A549 (cell line): ENCODE measurements at regions not wholly inside any gene's neighbourhood (a gene's known extent, or its start where the extent isn't known, plus 50 kb on each side); places are given as distances from the start of the nearest gene placed in this dataset.

Source experiments
- ATAC-seq, 2 experiments: fragments of 200-7000 bp in 1 of 2; fragments of >200 bp in 1 of 2; cut with Nextera tagmentation in 1 of 2; cut with Tn5 transposase in 1 of 2; 3 replicates each; pipeline versions ENCODE4 v1.8.0 to v1.9.1; 2018 to 2020; ENCODE audit warnings: mild to moderate bottlenecking in 1 of 2, moderate library complexity in 1 of 2
- CTCF ChIA-PET: fragments of 300-600 bp; sonication (Branson Sonifier 250); formaldehyde crosslinking; extraction: SDS; loops from one replicate; lab custom pipeline; 2021; ENCODE audit warnings: antibody characterized with exemption, inconsistent platforms; lab: Yijun Ruan, JAX
- POLR2A ChIA-PET: fragments of 350-600 bp; formaldehyde crosslinking; extraction: SDS; loops from one replicate; lab custom pipeline; 2021; ENCODE audit warnings: antibody characterized with exemption, inconsistent platforms; lab: Yijun Ruan, JAX
- DNase-seq, 2 experiments: peaks; one replicate each; pipeline versions ENCODE4 v3.0.0 to v3.0.0-alpha.2; 2011 to 2016; ENCODE audit warnings: low read depth in 1 of 2, low spot score in 1 of 2
- FAIRE-seq: peaks from 2 replicates; lab custom pipeline; 2011; peaks lifted over from hg19 to GRCh38; lab: Jason Lieb, UNC
- H3K27ac ChIP-seq, 2 experiments: fragments of >200 bp; sonication (Bioruptor Twin); formaldehyde crosslinking; 3 replicates each; pipeline ENCODE4 v1.5.1; 2016 to 2017
- H3K4me1 ChIP-seq: fragments of >200 bp; sonication (Bioruptor Twin); formaldehyde crosslinking; 3 replicates; pipeline ENCODE4 v1.6.1; 2016
- H3K4me2 ChIP-seq: fragments of >200 bp; sonication (Bioruptor Twin); formaldehyde crosslinking; 3 replicates; pipeline ENCODE4 v1.6.1; 2016
- H3K4me3 ChIP-seq: fragments of >200 bp; sonication (Bioruptor Twin); formaldehyde crosslinking; 3 replicates; pipeline ENCODE4 v1.5.1; 2016
- H3K9me3 ChIP-seq: fragments of >200 bp; sonication (Bioruptor Twin); formaldehyde crosslinking; 3 replicates; pipeline ENCODE4 v1.6.1; 2016
- BHLHE40 ChIP-seq: IDR thresholded peaks from 2 replicates; pipeline ENCODE4 v1.6.1; 2012; ENCODE audit warnings: low read depth, low read length, inconsistent platforms
- CBX8 ChIP-seq: fragments of 200-600 bp; sonication (generic); IDR thresholded peaks from 2 replicates; pipeline ENCODE4 v1.6.1; 2016
- CHD2 ChIP-seq: fragments of 150-350 bp; IDR thresholded peaks from 2 replicates; pipeline ENCODE4 v1.6.1; 2014; ENCODE audit warnings: low read length; ENCODE audit not compliant: partially characterized antibody
- CHD4 ChIP-seq: fragments of 200-600 bp; sonication (generic); IDR thresholded peaks from 2 replicates; pipeline ENCODE4 v1.6.1; 2016; ENCODE audit warnings: antibody characterized with exemption, mild to moderate bottlenecking, borderline replicate concordance
- CTCF ChIP-seq: fragments of >200 bp; sonication (Bioruptor Twin); formaldehyde crosslinking; IDR thresholded peaks from 3 replicates; pipeline ENCODE4 v1.5.1; 2016
- EHF ChIP-seq: fragments of 250-450 bp; sonication (Bioruptor Pico); IDR thresholded peaks from 2 replicates; pipeline ENCODE4 v1.5.0; 2020; ENCODE audit warnings: mild to moderate bottlenecking
- EP300 ChIP-seq, 2 experiments: fragments of >200 bp; sonication (Bioruptor Twin); formaldehyde crosslinking; IDR thresholded peaks; 2 replicates in 1 of 2; 3 replicates in 1 of 2; pipeline ENCODE4 v1.6.1; 2016 to 2017
- FOSB ChIP-seq: fragments of 250-450 bp; sonication (Bioruptor Pico); IDR thresholded peaks from 2 replicates; pipeline ENCODE4 v1.5.0; 2020; ENCODE audit warnings: mild to moderate bottlenecking, moderate library complexity
- FOSL2 ChIP-seq, 2 experiments: fragments of 450-650 bp in 1 of 2; fragments of >200 bp in 1 of 2; sonication (Bioruptor Twin) in 1 of 2; formaldehyde crosslinking; IDR thresholded peaks; 2 replicates each; pipeline versions ENCODE4 v1.5.0 to v1.6.1; 2016 to 2020; ENCODE audit warnings: mild to moderate bottlenecking in 1 of 2, moderate library complexity in 1 of 2
- HDAC2 ChIP-seq: fragments of 200-600 bp; sonication (generic); IDR thresholded peaks from 2 replicates; pipeline ENCODE4 v1.6.1; 2016
- HOXB5 ChIP-seq: fragments of 250-450 bp; sonication (Bioruptor Pico); IDR thresholded peaks from 2 replicates; pipeline ENCODE4 v1.5.0; 2020; ENCODE audit warnings: mild to moderate bottlenecking, moderate library complexity
- JUN ChIP-seq, 2 experiments: fragments of >200 bp; sonication (Bioruptor Twin); formaldehyde crosslinking; IDR thresholded peaks; 2 replicates in 1 of 2; 3 replicates in 1 of 2; pipeline ENCODE4 v1.6.1; 2016 to 2017
- JUNB ChIP-seq: fragments of >200 bp; sonication (Bioruptor Twin); formaldehyde crosslinking; IDR thresholded peaks from 2 replicates; pipeline ENCODE4 v1.6.1; 2016
- KDM1A ChIP-seq: fragments of 200-600 bp; sonication (generic); IDR thresholded peaks from 2 replicates; pipeline ENCODE4 v1.6.1; 2016; ENCODE audit warnings: low read depth, mild to moderate bottlenecking
- KDM5A ChIP-seq: fragments of 200-600 bp; sonication (generic); IDR thresholded peaks from 2 replicates; pipeline ENCODE4 v1.6.1; 2016; ENCODE audit warnings: antibody characterized with exemption, mild to moderate bottlenecking
- MAZ ChIP-seq: fragments of 150-350 bp; IDR thresholded peaks from 2 replicates; pipeline ENCODE4 v1.6.1; 2014; ENCODE audit warnings: antibody characterized with exemption, low read depth, low read length, borderline replicate concordance
- MYC ChIP-seq: IDR thresholded peaks from 2 replicates; pipeline ENCODE4 v1.6.1; 2012; ENCODE audit warnings: mild to moderate bottlenecking, inconsistent platforms, low read length, improper control_type of control experiment, borderline replicate concordance
- NFE2L2 ChIP-seq: fragments of 150-350 bp; conservative IDR thresholded peaks from 2 replicates; pipeline ENCODE4 v1.6.1; 2014; ENCODE audit warnings: low read length
- PHF8 ChIP-seq: fragments of 200-600 bp; sonication (generic); IDR thresholded peaks from 2 replicates; pipeline ENCODE4 v1.6.1; 2016; ENCODE audit warnings: low read depth, mild to moderate bottlenecking, antibody characterized with exemption, moderate library complexity, borderline replicate concordance
- POLR2A ChIP-seq: IDR thresholded peaks from 2 replicates; pipeline ENCODE4 v1.6.1; 2012; ENCODE audit warnings: mild to moderate bottlenecking, low read length
- RAD21 ChIP-seq, 2 experiments: fragments of >200 bp in 1 of 2; sonication (Bioruptor Twin) in 1 of 2; formaldehyde crosslinking in 1 of 2; IDR thresholded peaks in 1 of 2; conservative IDR thresholded peaks in 1 of 2; 2 replicates in 1 of 2; 3 replicates in 1 of 2; pipeline ENCODE4 v1.6.1; 2012 to 2018; ENCODE audit warnings: inconsistent platforms in 1 of 2
- RARB ChIP-seq: fragments of 250-450 bp; sonication (Bioruptor Pico); IDR thresholded peaks from 2 replicates; pipeline ENCODE4 v1.8.0; 2021; ENCODE audit warnings: mild to moderate bottlenecking, moderate library complexity
- RCOR1 ChIP-seq: fragments of 150-350 bp; IDR thresholded peaks from 2 replicates; pipeline ENCODE4 v1.6.1; 2014; ENCODE audit warnings: antibody characterized with exemption, low read length, low read depth
- SMC3 ChIP-seq: fragments of >200 bp; sonication (Bioruptor Twin); formaldehyde crosslinking; IDR thresholded peaks from 3 replicates; pipeline ENCODE4 v1.6.1; 2018; ENCODE audit warnings: inconsistent platforms
- SREBF2 ChIP-seq: fragments of 450-650 bp; IDR thresholded peaks from 2 replicates; pipeline ENCODE4 v1.6.1; 2014; ENCODE audit warnings: mild to moderate bottlenecking, moderate library complexity
- TFCP2L1 ChIP-seq: fragments of 250-450 bp; sonication (Bioruptor Pico); IDR thresholded peaks from 2 replicates; pipeline ENCODE4 v1.5.0; 2021; ENCODE audit warnings: mild to moderate bottlenecking
- TP53 ChIP-seq: fragments of 250-450 bp; sonication (Bioruptor Pico); IDR thresholded peaks from 2 replicates; pipeline ENCODE4 v1.5.0; 2021; ENCODE audit warnings: mild to moderate bottlenecking, moderate library complexity
- ZFP36 ChIP-seq: fragments of 450-650 bp; IDR thresholded peaks from 2 replicates; pipeline ENCODE4 v1.6.1; 2014; ENCODE audit warnings: borderline replicate concordance; ENCODE audit not compliant: partially characterized antibody
- ZNF302 ChIP-seq: fragments of 250-450 bp; sonication (Bioruptor Pico); IDR thresholded peaks from 2 replicates; pipeline ENCODE4 v1.9.0; 2021; ENCODE audit warnings: inconsistent platforms, mild to moderate bottlenecking, moderate library complexity
- WGBS: methylation state at CpG from one replicate; pipeline ENCODE4 v1.1.6; 2017; ENCODE audit errors: missing lambda C conversion rate; 5-methylcytosine and 5-hydroxymethylcytosine counted together
- TF ChIP-seq, protein P1 (sequence below): IDR thresholded peaks from 2 replicates; pipeline ENCODE4 v1.6.1; 2012; ENCODE audit warnings: low read depth, borderline replicate concordance
- TF ChIP-seq, protein P2 (sequence below): fragments of >200 bp; sonication (Bioruptor Twin); formaldehyde crosslinking; IDR thresholded peaks from 2 replicates; pipeline ENCODE4 v1.6.1; 2016
- TF ChIP-seq, protein P3 (sequence below): fragments of 250-450 bp; sonication (Bioruptor Pico); IDR thresholded peaks from 2 replicates; pipeline ENCODE4 v1.5.0; 2020; ENCODE audit warnings: low read depth, mild to moderate bottlenecking, moderate library complexity

GRCh38 chr2:5759949-5760348, 67.8 kb downstream of the SOX11 start:
- no peak for FAIRE-seq
- Histone ChIP-seq H3K27ac (no peak overlapping the region), H3K9me3 (no peaks in the 10 kb centered on the region), H3K4me1 (no peaks in the 10 kb centered on the region), H3K4me2 (no peak overlapping the region), H3K4me3 (no peak overlapping the region)
- CTCF ChIA-PET, result interaction anchor here (0.6 kb wide), 1 partner anchor 286 kb away, joined by 3 read pairs; no protein-coding TSS in a partner anchor
- POLR2A ChIA-PET, result no interaction called here
- WGBS, result 4% methylated on average over 3 of the region's 3 CpGs
- TF ChIP-seq KDM1A, result no peak
- no peak for TF ChIP-seq JUN (IDR thresholded peaks at IDR 0.05)
- no peak for TF ChIP-seq SREBF2
- no peak for TF ChIP-seq TP53
- TF ChIP-seq, protein P1, sequence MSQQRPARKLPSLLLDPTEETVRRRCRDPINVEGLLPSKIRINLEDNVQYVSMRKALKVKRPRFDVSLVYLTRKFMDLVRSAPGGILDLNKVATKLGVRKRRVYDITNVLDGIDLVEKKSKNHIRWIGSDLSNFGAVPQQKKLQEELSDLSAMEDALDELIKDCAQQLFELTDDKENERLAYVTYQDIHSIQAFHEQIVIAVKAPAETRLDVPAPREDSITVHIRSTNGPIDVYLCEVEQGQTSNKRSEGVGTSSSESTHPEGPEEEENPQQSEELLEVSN, result no peak
- TF ChIP-seq ZNF302 (CRISPR knock-in tag), result no peak
- TF ChIP-seq, protein P2, sequence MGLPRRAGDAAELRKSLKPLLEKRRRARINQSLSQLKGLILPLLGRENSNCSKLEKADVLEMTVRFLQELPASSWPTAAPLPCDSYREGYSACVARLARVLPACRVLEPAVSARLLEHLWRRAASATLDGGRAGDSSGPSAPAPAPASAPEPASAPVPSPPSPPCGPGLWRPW, result no peak
- TF ChIP-seq CTCF, result no peak
- no peak for TF ChIP-seq CBX8
- no peak for TF ChIP-seq EHF
- no peak for TF ChIP-seq KDM5A
- TF ChIP-seq SMC3, result no peak
- TF ChIP-seq CHD4, result no peak
- TF ChIP-seq POLR2A, result no peak
- no peak for TF ChIP-seq RAD21 (conservative IDR thresholded peaks at IDR 0.05 in 1 of 2, IDR thresholded peaks at IDR 0.05 in 1 of 2)
- no peak for TF ChIP-seq NFE2L2
- TF ChIP-seq CHD2, result no peak
- no peak for DNase-seq
- ATAC-seq, result no peak

DNA sequence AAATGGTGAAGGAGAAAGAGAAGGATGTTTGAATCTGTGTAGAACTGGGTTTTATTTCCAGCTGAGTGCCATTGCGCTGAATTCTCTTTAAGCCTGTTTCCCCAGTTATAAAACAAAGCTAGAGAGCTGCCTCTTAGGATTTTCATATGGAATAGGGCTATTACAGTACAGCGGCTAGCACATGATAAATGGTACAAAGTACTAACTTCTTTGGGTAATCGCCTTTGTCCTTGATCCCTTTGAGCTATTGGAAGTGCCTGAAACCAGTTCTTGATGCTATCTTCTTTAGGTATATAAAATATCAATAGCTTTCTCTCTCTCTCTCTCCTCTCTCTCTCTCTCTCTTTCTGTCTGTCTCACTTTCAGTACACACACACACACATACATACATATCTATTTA, 71.3 kb downstream of the SOX11 start:
- no peak for ATAC-seq
- CTCF ChIA-PET, result no interaction called here
- WGBS, result 13% methylated on average over 3 of the region's 3 CpGs

DNA sequence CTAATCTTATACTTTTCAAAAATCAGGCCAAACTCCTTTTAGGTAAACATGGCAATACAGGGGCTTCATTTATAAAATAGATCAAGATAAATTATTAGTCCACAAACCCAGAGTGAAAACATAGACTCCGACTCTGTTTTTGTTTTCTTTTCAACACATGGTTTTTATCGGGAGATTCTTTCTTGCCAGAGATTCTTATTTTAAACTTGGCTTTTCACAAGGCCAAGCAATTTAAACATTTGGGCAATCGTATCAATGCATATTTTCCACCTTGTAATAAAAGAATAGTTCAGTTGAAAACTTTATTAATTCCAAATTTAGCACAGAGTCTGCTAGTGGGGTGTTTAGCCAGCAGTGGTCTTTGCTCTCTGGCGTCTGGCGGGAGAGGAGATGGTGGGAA, 71.9 kb downstream of the SOX11 start:
- Histone ChIP-seq H3K9me3 (no peaks in the 10 kb centered on the region), H3K4me2 (no peak overlapping the region), H3K4me1 (no peaks in the 10 kb centered on the region), H3K27ac (no peak overlapping the region), H3K4me3 (no peak overlapping the region)
- DNase-seq (no peak), FAIRE-seq (no peak), ATAC-seq (no peak)
- CTCF ChIA-PET, result no interaction called here
- WGBS, result 21% methylated on average over 5 of the region's 5 CpGs
- POLR2A ChIA-PET, result no interaction called here
- TF ChIP-seq, protein P3, sequence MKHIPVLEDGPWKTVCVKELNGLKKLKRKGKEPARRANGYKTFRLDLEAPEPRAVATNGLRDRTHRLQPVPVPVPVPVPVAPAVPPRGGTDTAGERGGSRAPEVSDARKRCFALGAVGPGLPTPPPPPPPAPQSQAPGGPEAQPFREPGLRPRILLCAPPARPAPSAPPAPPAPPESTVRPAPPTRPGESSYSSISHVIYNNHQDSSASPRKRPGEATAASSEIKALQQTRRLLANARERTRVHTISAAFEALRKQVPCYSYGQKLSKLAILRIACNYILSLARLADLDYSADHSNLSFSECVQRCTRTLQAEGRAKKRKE (CRISPR knock-in tag), result no peak
- TF ChIP-seq EP300 (IDR thresholded peaks at IDR 0.05) (no peak), FOSL2 (IDR thresholded peaks at IDR 0.05) (no peak), FOSL2 (CRISPR knock-in tag; IDR thresholded peaks at IDR 0.05) (no peak), PHF8 (no peak), HOXB5 (CRISPR knock-in tag) (no peak), RCOR1 (no peak), TFCP2L1 (CRISPR knock-in tag) (no peak), ZFP36 (no peak), FOSB (no peak), TP53 (no peak), ZNF302 (CRISPR knock-in tag) (no peak), KDM1A (no peak), RARB (CRISPR knock-in tag) (no peak), BHLHE40 (no peak), HDAC2 (no peak), POLR2A (no peak), MYC (no peak)
- TF ChIP-seq, protein P1, result no peak

More for the DNA sequence above, 71.3 kb downstream of the SOX11 start:
- Histone ChIP-seq H3K27ac (no peak overlapping the region), H3K9me3 (no peaks in the 10 kb centered on the region), H3K4me3 (no peak overlapping the region), H3K4me2 (no peak overlapping the region), H3K4me1 (no peaks in the 10 kb centered on the region)
- DNase-seq (no peak), FAIRE-seq (no peak)
- POLR2A ChIA-PET, result no interaction called here
- TF ChIP-seq JUNB (no peak), FOSB (no peak), MAZ (no peak), JUN (IDR thresholded peaks at IDR 0.05) (no peak)
